ENCODE measurements at regions not wholly inside any gene's neighbourhood (a gene's known extent, or its start where the extent isn't known, plus 50 kb on each side); places are given as distances from the start of the nearest gene placed in this dataset.

- FAIRE-seq (no peak), DNase-seq (ENCODE audit: low read depth, low spot score) (no peak), ATAC-seq (no peak)
- Histone ChIP-seq H4K20me1 (ENCODE audit: control insufficient read depth, insufficient read depth) (no peaks in the 10 kb centered on the region), H3K9me3 (replicated peaks; ENCODE audit: control insufficient read depth, insufficient read depth, low read length) (no peaks in the 10 kb centered on the region), H3K79me2 (ENCODE audit: control insufficient read depth, insufficient read depth, low read length) (no peaks in the 10 kb centered on the region), H3K9ac (ENCODE audit: control insufficient read depth, insufficient read depth, low read length) (no peak overlapping the region), H3K4me3 (no peak overlapping the region), H3K36me3 (ENCODE audit: control insufficient read depth in 2 of 2, insufficient read depth in 2 of 2, low read length in 1 of 2) (no peaks in the 10 kb centered on the region), H3K27ac (ENCODE audit: control insufficient read depth, insufficient read depth) (no peak overlapping the region), H2AFZ (ENCODE audit: control insufficient read depth, low read depth, low read length) (no peak overlapping the region), H3K27me3 (replicated peaks in 1 of 2; ENCODE audit: control insufficient read depth in 2 of 2, insufficient read depth in 2 of 2, low read length in 1 of 2) (no peaks in the 10 kb centered on the region; a peak in 1 of 4 replicates), H3K4me2 (ENCODE audit: control insufficient read depth, insufficient read depth) (no peak overlapping the region), H3K4me1 (ENCODE audit: control insufficient read depth, insufficient read depth, low read length) (no peaks in the 10 kb centered on the region)
- ChIA-PET CTCF (no interaction called here), SMC1A (ENCODE audit: uncharacterized antibody, unreplicated experiment) (no interaction called here), POLR2A (no interaction called here), RAD21 (ENCODE audit: unreplicated experiment) (no interaction called here)
- in situ Hi-C loops (cut with MboI) (no loop called here), intact Hi-C loops (cut with micrococcal nuclease; ENCODE audit: unreplicated experiment) (no loop called here)
- TF ChIP-seq RELB (IDR thresholded peaks at IDR 0.05; ENCODE audit: low read depth) (no peak), MEF2A (IDR thresholded peaks at IDR 0.05; ENCODE audit: insufficient read depth, low read depth, low read length) (no peak), CREB1 (IDR thresholded peaks at IDR 0.05; ENCODE audit: low read depth) (no peak), WRNIP1 (IDR thresholded peaks at IDR 0.05; ENCODE audit: borderline replicate concordance, low read depth, low read length) (no peak), IKZF2 (IDR thresholded peaks at IDR 0.05) (no peak)
- BruUV-seq (replicated peaks) = no TSS peak
- WGBS (ENCODE audit: insufficient coverage, insufficient replicate concordance, low lambda C conversion rate, missing lambda C conversion rate) = 0% methylated on average over 1 of the region's 1 CpG
Measured at GRCh38 chr1:30257322-30257721, 466.1 kb downstream of the MATN1 start.

GRCh38 chr1:30256911-30257310 lies 466.5 kb downstream of the MATN1 start:
- intact Hi-C loops (cut with micrococcal nuclease; ENCODE audit: unreplicated experiment) = no loop called here
- no peak for TF ChIP-seq ASH2L (IDR thresholded peaks at IDR 0.05; ENCODE audit: borderline replicate concordance, low read depth)
- no peak for TF ChIP-seq ZBTB4 (CRISPR knock-in tag; IDR thresholded peaks at IDR 0.05)
- TF ChIP-seq BCL11A (IDR thresholded peaks at IDR 0.05; ENCODE audit: low read depth, low read length) = no peak
- no peak for TF ChIP-seq FOS (IDR thresholded peaks at IDR 0.05; ENCODE audit: borderline replicate concordance, extremely low read depth, insufficient read length)
- no peak for TF ChIP-seq PML (IDR thresholded peaks at IDR 0.05; ENCODE audit: low read length)
- no peak for TF ChIP-seq ATF7 (IDR thresholded peaks at IDR 0.05; ENCODE audit: low read depth)
- TF ChIP-seq E2F8 (IDR thresholded peaks at IDR 0.05; ENCODE audit: low read depth, partially characterized antibody) = no peak

More at GRCh38 chr1:30256911-30257310, 466.5 kb downstream of the MATN1 start:
- H3K4me1 ChIP-seq (ENCODE audit: control insufficient read depth, insufficient read depth, low read length) = no peaks in the 10 kb centered on the region
- H4K20me1 ChIP-seq (ENCODE audit: control insufficient read depth, insufficient read depth) = no peaks in the 10 kb centered on the region
- H3K27ac ChIP-seq (ENCODE audit: control insufficient read depth, insufficient read depth) = no peak overlapping the region
- no peaks in the 10 kb centered on the region for H3K79me2 ChIP-seq (ENCODE audit: control insufficient read depth, insufficient read depth, low read length)
- no peak for FAIRE-seq
- no TSS peak for BruUV-seq (replicated peaks)
- ChIA-PET CTCF (no interaction called here), POLR2A (no interaction called here), SMC1A (ENCODE audit: uncharacterized antibody, unreplicated experiment) (no interaction called here), RAD21 (ENCODE audit: unreplicated experiment) (no interaction called here)
- H3K4me3 ChIP-seq = no peak overlapping the region
- no peaks in the 10 kb centered on the region for H3K36me3 ChIP-seq (ENCODE audit: control insufficient read depth in 2 of 2, insufficient read depth in 2 of 2, low read length in 1 of 2)
- no peak overlapping the region for H3K4me2 ChIP-seq (ENCODE audit: control insufficient read depth, insufficient read depth)
- H3K27me3 ChIP-seq (replicated peaks in 1 of 2; ENCODE audit: control insufficient read depth in 2 of 2, insufficient read depth in 2 of 2, low read length in 1 of 2) = no peaks in the 10 kb centered on the region; a peak in 1 of 4 replicates
- no peak for DNase-seq (ENCODE audit: low read depth, low spot score)
- H2AFZ ChIP-seq (ENCODE audit: control insufficient read depth, low read depth, low read length) = no peak overlapping the region
- no peak overlapping the region for H3K9ac ChIP-seq (ENCODE audit: control insufficient read depth, insufficient read depth, low read length)
- 1% methylated on average over 6 of the region's 6 CpGs for WGBS (ENCODE audit: insufficient coverage, insufficient replicate concordance, low lambda C conversion rate, missing lambda C conversion rate)
- no peaks in the 10 kb centered on the region for H3K9me3 ChIP-seq (replicated peaks; ENCODE audit: control insufficient read depth, insufficient read depth, low read length)
- in situ Hi-C loops (cut with MboI) = no loop called here
- no peak for ATAC-seq
